NCI-H1436 (cell line): ENCODE measurements at regions not wholly inside any gene's neighbourhood (a gene's known extent, or its start where the extent isn't known, plus 50 kb on each side); places are given as distances from the start of the nearest gene placed in this dataset.
"Not testable (repeated sequence)": the region's sequence is repeated elsewhere in the genome, so short reads cannot be mapped to it uniquely, and the experiment has no call there.

ENCODE experiments used
- DNase-seq: peaks from one replicate; lab custom pipeline; 2025; lab: John Stamatoyannopoulos, UW

DNA sequence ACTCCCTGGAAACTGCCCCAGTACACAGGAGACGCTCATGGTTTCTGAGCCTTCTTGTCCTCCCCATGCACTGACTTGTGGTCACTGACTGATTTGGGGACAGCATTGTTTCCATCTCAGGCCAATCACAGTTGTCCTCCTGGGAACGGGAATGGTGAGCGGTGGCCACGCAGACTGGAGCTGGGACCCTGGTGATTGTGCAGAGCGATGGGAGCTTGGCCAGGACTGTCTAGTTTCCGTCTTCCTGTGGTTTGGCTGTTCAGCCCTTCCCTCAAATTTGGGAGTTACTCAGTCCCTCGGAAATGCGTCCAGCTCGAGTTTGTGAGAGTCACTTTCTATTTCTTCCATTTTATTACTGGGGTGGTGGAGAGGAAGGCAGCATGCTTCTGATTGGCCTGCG lies 250.9 kb downstream of the ACTR3B start:
- DNase-seq = no peak

DNA sequence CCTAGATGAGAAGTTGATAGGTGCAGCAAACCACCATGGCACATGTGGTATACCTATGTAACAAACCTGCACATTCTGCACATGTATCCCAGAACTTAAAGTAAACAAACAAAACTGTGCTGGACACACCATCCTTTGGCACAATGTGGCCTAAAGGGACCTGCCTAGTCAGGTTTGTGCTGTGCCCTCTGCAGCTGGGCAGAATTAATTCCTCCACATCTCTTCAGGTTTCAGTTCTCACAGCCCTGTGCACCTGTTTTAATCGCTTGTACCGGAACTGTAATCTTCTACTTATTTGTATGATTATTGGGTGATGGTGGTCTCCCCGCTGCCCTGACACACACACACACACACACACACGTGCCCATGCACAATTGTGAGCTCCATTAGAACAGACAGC lies 252.7 kb downstream of the ACTR3B start:
- DNase-seq = no peak

DNA sequence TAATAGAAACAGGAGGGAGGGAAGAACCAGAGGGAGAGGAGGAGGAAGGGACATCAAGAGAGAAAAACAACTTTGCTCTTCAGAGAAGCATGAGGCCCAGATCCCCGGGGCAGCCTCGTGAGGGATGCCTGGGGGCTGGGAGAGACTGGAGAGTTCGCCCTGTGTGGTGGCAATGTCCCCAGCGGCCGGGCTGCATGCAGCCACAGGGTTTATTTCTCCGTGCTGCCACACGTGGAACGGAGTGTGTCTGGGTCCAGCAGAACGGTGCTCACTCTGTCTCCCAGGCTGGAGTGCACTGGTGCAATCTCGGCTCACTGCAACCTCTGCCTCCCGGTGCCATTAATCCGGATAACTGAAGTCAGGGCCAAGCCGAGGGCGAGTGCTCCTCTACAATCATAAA lies 257.7 kb downstream of the ACTR3B start:
- no peak for DNase-seq

DNA sequence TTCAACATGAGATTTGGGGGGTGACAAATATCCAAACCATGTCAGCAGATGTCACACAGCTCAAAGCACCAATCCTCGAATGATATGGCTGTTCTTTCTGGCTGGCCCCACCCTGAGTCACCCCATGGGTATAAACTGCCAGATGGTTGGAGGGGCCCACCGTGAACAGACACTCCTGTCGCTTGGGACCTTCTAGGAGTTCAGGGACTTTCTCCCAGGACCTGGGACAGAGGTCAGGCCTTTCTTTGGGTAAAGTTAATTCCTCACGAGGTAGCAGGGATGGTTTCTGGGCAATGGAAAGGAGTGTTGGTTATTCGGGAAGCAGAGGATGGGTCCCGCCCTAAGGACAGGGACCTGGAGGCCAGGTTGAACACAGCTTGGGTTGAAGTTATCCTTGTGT lies 262.0 kb downstream of the ACTR3B start:
- no peak for DNase-seq

DNA sequence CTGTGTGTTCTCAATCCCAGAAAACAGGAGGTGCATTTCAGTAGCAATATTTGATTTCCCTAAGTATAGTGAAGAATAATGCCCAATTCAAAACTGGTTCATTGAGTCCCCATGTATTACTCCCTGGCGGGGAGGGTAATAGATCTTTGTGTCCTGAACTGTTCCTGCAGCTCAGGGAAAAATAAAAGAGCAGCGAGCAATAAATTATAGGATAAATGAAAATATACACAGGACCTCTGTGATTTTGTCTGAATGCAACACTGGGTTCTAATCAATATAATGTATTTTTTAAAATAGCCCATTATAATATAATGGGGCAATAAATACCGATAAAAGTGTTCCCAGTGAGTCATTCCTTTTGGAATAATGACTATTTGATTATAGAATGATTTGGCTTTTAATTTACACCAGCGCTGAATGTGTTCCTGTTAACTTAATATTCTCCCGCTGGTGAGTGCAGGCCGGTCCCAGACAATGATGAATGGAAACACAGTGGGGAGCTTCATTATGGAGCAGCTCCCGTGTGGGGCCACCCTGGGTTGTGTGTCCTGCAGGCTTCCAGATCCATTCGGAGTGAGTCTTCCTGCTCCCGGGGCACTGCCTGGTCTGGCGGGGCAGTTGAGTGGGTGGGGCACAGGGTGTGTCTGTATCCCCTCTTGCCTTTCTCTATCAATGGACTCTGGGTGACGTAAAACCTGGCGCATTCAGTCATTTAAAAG lies 263.1 kb downstream of the ACTR3B start:
- DNase-seq = no peak

DNA sequence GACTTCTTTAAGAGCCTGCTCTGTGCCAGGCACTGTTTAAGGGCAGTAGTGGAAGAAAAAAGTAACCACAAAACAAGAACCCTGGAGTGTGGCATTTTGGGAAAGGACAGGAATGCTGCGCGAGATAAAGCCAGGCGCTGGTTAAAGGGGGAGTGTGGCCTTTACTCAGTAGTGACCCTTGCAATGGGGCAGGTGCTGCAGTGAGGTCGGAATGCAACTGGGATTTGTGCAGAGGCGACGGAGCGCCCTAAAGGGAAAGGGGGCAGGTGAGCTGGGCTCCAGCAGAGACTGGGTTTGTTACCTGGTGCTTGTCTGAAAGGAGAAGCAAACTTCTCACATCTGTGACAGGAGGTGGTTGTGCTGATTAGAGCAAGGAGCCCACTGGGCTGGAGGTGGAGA lies 263.6 kb downstream of the ACTR3B start:
- no peak for DNase-seq

DNA sequence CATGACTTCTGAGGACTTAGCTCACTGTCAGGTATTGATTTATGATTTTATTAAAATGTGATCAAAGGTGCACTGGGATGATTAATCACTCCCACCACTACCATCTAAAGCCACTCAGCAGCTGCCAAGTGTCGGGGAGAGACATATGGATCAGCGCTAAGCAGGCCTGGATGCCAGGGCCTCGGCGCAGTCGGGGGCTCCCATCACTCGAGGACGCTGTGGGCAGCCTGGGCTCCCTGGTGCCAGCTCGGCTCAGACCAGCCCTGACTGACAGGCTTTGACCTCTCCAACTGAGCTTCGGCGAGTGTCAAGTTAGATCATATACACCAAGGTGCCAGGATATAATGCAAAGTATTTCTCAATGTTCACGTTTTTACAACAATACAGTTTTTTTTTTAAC lies 267.7 kb downstream of the ACTR3B start:
- no peak for DNase-seq

DNA sequence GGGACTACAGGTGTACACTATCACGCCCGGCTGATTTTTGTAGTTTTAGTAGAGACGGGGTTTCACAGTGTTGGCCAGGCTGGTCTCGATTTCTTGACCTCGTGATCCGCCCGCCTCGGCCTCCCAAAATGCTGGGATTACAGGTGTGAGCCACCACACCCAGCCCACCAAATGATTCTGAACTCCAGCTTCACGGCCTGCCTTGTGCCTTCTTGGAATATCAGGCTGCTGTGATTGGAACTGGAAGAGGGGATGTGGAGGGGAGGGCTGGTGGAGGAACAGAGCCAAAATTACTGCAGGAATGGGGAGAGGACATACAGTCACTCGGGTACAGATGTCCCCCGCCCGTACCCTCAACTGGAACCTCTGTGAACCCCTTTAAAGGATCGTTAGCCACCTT lies 268.4 kb downstream of the ACTR3B start:
- DNase-seq = no peak

DNA sequence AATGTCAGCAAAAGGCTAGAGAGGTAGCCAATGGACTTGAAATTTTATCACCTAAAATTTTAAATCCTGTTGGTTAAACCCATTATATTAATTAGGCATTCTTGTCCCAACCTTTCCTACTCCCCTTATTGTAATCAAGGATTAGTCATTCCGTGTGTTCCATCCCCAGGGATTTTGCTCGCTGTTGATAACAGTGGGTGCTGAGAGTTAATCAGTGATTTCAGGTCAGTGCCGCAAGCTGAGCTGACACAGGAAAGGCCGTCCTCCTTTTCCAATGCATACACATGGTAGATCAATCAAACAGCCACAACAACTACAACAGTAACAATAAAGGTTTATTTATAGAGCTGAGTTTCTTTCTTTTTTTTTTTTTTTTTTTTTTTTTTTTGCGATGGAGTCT lies 271.4 kb downstream of the ACTR3B start:
- DNase-seq = no peak

DNA sequence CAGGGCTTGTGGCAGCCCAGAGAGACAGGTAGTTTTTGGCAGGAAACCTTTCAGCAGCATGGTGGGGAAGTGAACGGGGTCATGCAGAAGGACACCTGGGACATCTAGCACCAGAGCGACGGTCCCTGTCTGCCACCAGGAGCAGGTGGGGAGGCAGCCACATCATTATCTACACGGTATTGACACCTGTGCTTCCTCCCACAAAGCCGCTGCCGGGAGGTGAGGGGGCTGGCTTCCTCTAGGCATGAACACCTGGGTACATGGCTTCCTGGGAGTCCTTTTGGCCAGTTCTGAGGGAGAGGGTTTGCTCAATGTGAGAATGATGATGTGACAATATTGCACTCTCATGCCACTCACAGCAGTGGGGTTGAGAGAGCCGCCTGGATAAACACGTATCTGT lies 275.2 kb downstream of the ACTR3B start:
- DNase-seq = no peak

DNA sequence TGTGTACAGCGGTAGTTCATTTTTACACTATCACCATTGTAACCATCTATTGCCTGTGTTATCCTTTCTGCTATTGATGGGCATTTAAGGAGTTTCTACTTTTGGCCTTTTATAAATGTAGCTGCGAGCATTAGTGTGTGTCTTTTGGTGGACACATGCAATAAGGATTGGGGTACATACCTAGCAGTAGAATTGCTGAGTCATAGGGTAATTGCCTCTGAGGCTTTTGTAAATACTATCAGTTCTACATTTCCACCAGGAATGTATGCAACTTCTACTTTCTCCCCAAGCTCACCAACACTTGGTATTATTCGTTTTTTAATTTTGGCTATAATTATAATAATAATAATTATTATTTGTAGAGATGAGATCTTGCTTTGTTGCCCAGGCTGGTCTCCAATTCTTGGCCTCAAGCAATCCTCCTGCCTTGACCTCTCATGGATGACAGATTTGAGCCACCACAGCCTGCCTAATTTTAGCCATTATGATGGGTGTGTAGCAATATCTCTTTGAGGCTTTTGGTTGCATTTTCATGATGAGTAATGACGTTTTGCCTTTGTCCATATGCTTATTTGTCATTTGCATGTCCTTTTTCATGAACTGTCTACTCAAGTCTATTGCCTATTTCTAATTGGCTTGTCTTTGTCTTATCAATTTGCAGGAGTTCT lies 277.0 kb downstream of the ACTR3B start:
- no peak for DNase-seq

DNA sequence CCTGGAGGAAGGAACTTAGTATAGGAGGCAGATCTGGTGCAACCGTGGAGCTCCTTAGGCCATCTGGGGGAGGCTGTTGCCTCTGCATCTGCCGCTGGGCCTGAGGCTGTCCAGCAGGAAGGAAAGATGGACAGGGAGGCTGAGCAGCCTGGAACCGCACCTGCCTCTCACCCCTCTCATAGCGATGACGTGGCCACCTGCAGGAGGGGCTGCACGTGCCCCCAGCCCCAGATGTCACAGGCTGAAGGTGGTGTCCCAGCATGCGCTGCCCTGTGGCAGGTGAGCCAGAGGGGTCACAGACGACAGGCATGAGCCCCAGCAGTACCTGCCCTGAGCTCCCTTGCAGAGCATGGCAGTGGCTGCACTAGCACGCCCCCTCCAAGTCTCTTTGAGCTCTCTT lies 283.9 kb downstream of the ACTR3B start:
- no peak for DNase-seq

DNA sequence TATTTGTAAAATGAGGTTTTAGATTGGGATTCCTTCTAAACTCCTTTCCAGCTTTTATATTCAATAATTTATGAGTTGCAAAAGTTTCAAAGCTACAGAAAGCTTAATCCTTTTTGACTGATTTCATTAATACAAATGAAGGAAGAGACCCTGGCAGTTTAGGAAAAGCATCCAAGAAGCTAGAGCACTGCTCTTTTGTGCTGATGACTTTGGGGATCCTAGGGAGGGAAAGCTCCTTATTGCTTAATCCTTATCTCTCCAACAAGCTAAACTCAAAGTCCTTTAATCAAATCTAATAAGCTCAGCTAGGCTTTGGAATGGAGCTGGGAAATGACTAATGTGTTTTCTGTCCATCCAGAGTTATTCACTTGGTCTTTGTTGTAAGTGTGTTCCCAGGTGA lies 285.4 kb downstream of the ACTR3B start:
- DNase-seq = no peak

DNA sequence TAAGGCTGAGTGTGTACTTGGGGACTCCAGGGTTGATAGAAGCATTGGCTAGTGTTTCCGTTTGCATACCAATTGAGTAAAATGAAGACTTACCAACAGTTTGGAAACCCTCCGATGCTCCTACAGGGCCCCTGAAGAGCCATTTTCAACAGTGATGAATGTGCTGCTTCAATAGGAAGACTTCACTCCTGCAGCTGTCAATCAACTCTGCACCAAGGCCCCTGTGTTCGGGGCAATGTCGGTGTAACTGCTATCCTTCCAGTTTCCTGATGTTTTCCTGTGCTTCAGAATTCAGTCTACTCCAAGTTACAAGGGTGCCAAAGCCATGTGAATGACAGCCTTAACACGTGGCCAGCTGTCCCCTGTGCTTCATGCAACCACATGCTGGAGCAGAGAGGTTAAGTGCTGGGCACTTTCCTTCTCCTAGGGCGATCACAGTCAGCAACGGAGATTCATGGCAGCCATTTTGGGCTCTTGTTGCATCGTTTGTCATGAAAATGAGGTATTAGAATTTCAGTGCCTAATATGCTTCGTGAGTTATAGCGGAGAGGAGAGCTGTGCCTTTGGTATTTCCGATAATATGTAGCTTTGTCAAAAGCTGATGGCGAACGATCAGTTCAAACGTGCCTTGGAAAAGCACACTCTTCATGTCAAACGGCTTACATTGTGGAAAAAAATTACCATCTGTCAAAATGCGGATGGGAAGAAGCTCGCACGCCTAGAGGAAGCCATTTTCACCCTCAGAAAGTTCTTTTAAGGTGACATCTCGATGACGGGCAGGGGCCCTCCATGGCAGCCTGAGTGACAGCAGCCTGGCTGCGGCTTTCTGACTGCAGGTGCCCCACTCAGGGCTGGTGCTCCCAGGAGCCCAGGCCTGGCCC lies 287.8 kb downstream of the ACTR3B start:
- DNase-seq = no peak

DNA sequence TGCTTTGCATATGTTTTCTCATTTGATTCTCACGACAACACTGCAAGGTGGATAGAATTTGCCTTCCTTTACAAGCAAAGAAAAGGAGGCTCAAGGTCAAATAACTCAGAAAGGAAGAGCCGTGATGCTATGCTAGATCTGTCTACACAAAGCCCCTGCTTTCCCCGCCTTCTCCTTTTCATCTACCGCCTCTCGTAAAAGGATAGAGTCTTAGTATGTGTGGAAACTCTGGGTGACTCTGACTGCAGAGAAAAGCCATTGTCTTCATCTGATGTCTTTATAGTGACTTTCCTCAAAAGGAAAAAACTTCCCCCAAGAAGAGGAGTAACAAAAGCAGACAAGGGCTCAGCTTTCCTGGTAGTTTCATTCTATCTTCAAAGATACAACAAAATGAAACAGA lies 292.7 kb downstream of the ACTR3B start:
- no peak for DNase-seq

DNA sequence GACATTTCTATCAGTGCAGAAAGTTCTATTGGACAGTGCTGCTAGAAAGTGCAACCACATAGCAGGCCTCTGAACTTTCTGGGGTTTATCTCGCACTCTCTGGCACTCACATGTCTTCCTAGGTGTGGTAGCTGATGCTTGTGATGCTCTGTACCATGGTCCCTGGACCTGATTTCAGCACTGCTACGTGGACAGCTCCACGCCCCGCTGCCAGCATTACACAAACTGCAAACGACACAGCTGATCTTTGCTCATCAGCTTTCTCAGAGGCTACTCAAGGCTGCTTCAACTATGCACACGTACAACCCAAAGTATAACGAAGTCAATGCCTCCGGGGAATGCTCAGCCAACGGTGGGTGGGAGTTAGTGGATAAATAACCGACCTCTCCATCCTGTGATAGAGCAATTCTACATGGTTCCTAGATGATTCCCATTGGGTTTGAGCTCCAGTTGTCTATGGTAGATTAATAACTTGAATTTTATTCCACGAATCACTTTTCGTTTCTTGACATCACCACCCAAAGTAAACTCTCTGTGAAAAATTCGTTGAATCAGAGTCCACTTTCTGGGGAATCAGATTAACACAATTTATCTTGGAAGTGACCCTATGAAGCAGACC lies 302.5 kb downstream of the ACTR3B start:
- no peak for DNase-seq

DNA sequence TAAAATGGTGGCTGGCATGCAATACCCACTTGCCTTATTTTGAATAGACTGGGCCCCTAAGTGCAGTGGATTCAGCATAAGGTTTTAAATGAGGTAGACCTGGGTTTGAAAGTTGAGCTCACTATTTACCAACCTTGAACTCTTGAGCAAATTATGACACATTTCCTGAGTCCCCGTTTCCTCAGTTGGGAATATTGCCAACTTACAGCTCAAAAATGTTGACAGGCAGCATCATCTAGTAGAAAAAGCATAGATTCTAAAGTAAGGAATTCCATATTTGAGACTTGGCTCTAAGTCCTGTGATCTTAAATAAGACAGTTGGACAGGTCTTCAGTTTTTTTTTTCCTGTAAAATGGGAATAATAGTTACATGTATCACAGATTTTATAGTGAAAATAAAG lies 305.5 kb downstream of the ACTR3B start:
- no peak for DNase-seq

DNA sequence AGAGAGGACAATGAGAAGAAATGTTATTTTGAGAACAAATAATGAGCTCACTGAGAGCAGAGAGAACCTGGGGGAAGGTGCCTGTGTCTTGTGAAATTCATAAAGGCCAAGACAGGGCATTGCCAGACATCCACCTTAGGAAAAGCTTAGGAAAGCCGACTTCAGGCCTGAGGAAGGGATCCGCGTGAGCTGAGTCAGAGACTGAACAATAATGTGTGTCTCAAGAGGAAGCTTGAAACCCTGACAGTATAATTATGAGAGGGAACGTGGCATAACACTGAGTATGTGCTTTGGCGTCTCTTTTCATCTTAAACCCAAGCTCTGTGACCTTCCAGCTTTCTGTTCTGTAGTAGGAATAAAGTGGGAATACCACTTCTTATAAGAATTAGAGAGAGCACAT lies 307.2 kb downstream of the ACTR3B start:
- DNase-seq = no peak

DNA sequence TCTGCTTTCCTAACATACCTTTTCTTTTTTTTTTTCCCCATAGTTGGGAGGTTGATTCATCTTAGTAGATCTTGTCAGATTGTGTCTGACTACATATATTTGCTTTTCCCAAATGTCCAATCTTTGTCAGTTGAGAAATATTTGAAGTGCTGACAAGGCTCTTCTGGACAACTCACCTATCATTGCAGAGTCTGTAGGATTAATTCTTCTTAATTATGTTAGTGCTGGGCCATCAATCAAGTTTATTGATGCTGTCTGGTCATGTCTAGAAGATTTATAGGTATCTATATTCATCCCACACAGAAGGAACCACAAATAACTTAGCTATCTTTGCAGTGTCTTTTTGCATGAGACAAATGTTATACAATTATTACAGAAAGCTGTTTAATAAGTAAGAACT lies 310.6 kb downstream of the ACTR3B start:
- DNase-seq = no peak

DNA sequence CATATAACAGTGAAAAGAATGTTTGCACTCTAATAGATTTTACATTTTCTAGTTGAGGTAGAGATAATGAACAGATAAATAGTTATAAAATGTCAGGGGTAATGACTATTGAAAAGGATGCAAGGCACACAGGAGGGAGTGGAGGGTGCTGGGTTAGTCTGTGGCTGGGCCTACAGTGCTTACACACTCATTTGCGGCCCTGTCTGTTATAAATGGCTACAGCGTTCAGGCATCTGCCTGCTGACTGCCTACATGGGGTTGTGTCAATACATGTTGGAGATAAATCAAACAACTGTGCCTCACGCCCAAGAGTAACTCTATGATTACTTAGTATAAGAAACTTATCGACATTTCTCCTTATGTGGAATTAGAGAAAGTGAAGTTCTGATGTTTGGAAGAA lies 313.3 kb downstream of the ACTR3B start:
- peak; percentile 57 for DNase-seq

DNA sequence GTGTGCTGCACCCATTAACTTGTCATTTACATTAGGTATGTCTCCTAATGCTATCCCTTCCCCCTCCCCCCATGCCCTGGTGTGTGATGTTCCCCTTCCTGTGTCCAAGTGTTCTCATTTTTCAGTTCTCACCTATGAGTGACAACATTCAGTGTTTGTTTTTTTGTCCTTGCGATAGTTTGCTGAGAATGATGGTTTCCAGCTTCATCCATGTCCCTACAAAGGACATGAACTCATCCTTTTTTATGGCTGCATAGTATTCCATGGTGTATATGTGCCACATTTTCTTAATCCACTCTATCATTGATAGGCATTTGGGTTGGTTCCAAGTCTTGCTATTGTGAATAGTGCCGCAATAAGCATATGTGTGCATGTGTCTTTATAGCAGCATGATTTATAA lies 316.7 kb downstream of the ACTR3B start:
- DNase-seq = not testable (repeated sequence)

DNA sequence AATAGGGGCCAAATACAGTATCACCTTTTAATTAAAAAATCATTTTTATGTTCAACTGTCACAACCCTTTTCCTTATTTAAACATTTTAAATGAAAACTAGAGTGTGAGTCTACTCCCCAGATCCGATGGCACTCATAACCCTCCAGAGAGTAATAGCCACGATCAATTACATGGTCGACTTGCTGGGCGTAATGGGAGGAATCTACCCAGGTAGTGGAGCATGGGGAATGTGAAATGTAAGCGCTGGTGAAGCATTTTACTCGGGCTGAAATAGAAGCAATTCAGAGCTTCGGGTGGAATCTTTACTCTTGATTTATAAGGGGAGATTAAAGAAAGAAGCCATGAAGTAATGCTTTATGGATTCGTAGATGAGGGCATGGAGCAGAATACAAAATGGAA lies 321.9 kb downstream of the ACTR3B start:
- no peak for DNase-seq

DNA sequence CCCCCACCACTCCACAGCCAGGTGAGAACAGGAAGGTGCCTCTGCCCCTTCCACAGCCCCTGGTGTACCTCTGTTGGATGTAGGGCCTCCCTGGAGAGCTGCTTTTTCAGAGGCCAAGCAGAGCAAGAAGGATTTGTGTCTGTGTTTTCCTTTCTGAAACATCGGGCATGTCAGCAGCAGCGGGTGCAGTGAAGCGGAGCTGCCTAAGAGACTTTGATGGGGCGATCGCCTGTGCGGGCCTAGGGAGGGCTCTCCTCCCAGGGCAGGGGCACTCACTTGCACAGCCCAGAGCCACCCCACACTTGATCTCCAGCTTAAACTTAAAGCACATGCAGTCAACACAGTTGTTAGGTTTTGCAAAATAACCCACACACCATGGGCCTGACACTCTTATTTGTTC lies 324.7 kb downstream of the ACTR3B start:
- no peak for DNase-seq
